Choroid plexus epithelial cell (primary cell): ENCODE measurements at regions not wholly inside any gene's neighbourhood (a gene's known extent, or its start where the extent isn't known, plus 50 kb on each side); places are given as distances from the start of the nearest gene placed in this dataset.

Source experiments
- DNase-seq: peaks from one replicate; pipeline ENCODE4 v3.0.0-alpha.2; 2010; ENCODE audit warnings: low read depth
- H3K4me3 ChIP-seq: 2 replicates; pipeline ENCODE4 v1.5.1; 2011; ENCODE audit warnings: low read depth, mild to moderate bottlenecking, control low read depth, low read length, moderate library complexity
- CTCF ChIP-seq: conservative IDR thresholded peaks from 2 replicates; pipeline ENCODE4 v1.5.1; 2011; ENCODE audit warnings: low read depth, mild to moderate bottlenecking, control low read depth, inconsistent platforms, low read length, moderate library complexity

DNA sequence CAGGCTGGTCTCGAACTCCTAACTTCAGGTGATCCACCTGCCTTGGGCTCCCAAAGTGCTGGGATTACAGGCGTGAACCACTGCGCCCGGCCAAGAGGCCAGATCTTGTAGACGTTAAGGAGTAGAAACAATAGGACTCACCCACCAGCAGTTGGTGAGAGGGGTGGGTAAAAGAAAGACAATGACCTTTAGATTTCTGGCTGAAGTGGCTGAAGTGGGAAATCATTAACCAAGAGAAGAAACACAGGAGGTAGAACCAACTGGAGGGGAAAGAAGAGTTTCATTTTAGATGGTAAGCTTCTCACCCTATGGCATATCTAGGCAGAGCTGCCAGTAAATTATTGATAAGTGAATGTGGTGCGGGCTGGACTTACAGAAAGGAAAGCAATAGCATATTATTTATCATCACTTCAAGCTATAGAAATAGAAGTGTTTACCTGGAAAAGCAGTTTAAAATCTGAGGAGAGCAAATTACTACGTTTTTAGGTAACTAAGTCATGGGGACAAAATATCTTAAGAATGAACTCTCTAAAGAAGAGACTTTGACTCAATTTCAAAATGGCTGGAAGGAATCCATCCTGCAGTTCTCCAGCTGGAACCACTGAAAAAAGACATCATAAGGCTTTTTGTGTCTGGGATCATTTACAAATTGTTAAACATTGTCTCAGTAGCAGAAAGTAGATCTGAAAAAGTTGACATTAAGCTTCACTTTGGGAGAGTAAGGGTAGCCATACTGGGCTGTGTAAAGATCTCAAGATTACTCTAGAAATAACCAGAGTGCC lies 109.6 kb downstream of the ALDH8A1 start:
- no peak for DNase-seq
- no peak for TF ChIP-seq CTCF

GRCh38 chr6:134835993-134836392 lies 113.9 kb downstream of the ALDH8A1 start:
- TF ChIP-seq CTCF = no peak

More for the DNA sequence above, 109.6 kb downstream of the ALDH8A1 start:
- no peak overlapping the region for H3K4me3 ChIP-seq

DNA sequence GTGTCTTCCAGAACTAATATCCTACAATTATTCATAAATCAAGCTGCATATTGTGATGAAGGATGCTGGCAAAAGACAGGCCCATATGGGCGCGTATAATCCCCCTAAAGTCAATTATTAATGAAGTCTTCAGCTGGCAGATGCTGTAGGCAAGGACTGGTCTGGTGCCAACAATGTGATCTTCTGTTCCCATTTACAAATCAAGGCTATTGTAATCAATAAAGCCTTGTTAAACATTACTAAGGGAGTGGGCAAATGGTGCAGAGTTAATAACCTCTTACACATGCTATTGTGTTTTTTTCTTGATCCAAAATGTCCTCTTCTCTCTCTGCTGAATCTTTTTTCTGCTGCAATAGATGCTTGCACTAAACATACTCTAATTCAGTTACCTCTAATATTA lies 119.0 kb downstream of the ALDH8A1 start:
- DNase-seq = no peak
- no peak overlapping the region for H3K4me3 ChIP-seq
- TF ChIP-seq CTCF = no peak

More at GRCh38 chr6:134835993-134836392, 113.9 kb downstream of the ALDH8A1 start:
- H3K4me3 ChIP-seq = no peak overlapping the region
- DNase-seq = no peak

GRCh38 chr6:134830194-134830593 lies 119.7 kb downstream of the ALDH8A1 start:
- no peak for TF ChIP-seq CTCF
- DNase-seq = peak; percentile 60
- H3K4me3 ChIP-seq = no peak overlapping the region

GRCh38 chr6:134828641-134829040 lies 121.3 kb downstream of the ALDH8A1 start:
- no peak for DNase-seq
- no peak overlapping the region for H3K4me3 ChIP-seq

GRCh38 chr6:134826889-134827737 lies 122.8 kb downstream of the ALDH8A1 start:
- peak; percentile 92 for DNase-seq
- no peak for TF ChIP-seq CTCF
- no peak overlapping the region for H3K4me3 ChIP-seq

More at GRCh38 chr6:134828641-134829040, 121.3 kb downstream of the ALDH8A1 start:
- TF ChIP-seq CTCF = no peak
